RPMI7951 (cell line): ENCODE measurements at regions not wholly inside any gene's neighbourhood (a gene's known extent, or its start where the extent isn't known, plus 50 kb on each side); places are given as distances from the start of the nearest gene placed in this dataset.

ENCODE experiments used
- DNase-seq: peaks from one replicate; pipeline ENCODE4 v3.0.0-alpha.2; 2012; ENCODE audit warnings: low read depth

DNA sequence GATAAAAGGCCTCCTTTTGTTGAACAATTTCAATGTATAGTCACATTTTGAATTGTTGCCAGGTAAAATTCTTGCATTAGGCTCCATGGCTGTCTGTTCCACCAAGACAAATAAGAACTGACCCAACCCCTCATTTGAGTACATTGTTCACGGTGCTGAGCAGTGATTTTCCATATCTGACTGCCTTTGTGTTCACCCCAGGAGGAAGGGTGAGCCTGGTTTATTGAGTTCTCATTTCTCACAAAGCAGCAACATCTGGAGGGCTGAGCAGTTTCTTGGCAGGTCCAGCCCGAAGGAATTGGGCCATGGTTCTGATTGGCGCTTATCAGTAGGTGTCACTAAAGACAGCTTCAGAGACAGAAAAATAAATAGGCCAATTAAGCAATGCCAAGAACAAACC, 149.1 kb downstream of the BMP4 start:
- no peak for DNase-seq

DNA sequence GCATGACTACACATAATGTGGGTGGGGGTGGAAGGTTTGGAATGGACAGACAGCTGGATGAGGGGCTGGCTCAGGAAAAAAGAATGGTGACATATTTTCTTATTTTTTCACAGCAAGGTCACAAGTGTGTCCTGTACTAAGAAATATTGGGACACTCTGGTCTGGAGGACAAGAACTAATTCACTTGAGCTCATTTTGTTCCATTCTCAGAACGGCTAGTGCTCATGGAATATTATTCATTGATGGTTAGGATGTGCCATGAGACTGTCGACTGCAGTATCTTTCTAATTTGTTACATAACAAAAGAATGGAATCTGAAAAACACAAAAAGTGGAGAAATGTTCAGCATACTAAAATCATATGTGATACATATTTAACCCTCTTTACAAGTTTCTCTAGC, 149.5 kb downstream of the BMP4 start:
- no peak for DNase-seq

DNA sequence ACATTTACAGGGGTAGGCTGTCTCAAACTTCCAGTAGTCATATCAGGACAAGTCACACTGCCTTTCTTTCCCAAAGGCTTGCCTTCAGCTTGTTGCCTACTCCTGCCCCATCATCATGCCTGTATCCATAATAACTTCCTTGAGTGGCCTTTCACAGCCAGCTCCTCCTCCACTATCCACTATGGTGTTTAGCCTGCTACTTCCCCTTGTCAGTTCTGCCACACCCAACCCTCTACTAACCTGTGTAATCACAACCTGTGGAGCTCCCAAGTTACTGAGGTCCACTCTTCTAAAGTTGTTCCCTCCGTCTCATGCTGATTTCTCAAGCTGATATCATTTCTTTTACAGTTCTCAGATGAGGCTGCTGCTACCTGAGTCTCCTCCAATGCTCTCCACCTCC, 159.9 kb downstream of the BMP4 start:
- no peak for DNase-seq

DNA sequence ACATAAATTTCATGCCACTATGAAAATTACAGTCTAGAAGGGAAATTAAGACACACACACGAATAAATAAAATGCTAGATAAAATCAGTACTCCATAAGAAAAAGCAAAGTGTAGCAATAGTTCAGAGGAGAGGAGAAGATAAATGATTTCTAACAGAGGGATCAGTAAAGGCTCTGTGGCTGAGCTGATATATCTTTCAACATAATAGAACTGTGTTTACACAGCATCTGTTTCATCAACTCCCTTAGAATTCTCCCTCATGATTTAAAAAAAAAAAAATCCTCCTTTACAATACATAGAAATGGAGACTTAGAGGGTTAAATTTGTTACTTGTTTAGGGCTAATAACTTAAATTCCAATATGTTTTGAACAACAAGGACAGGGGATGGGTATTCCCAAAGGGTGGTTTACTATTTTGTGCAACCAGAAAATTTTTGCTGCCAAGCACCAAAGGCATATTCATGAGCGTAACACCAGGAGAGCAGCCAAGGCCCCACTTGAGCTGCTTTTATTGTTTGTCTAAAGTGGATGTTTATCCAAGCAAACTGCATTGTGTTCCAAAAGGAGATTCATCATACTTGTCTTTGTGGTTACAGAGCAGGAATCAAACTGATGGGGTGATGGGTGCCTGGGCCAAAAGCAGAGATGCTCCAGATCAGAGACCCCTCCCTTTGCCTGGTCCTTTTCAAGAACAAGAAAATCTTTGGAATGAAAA, 162.7 kb downstream of the BMP4 start:
- DNase-seq: no peak

DNA sequence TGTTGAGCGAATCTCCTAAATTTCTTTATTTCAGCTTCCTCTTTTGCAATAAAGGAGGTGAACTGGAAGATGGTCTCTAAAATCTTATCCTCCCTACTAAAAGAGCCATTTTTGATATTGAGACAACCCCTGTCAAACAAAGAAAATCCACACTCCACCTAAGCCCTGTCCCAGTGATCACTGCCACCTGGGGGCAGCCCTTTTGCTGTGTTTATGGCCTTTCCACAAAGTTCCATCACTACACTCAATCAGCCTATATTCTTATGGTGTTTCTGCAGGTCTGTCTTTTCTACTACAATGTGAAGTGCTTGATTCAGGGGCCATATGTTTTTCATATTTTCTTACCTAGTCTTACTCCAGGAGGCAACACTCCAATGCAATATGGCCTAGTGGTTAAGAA, 163.7 kb downstream of the BMP4 start:
- peak; percentile 10 for DNase-seq

DNA sequence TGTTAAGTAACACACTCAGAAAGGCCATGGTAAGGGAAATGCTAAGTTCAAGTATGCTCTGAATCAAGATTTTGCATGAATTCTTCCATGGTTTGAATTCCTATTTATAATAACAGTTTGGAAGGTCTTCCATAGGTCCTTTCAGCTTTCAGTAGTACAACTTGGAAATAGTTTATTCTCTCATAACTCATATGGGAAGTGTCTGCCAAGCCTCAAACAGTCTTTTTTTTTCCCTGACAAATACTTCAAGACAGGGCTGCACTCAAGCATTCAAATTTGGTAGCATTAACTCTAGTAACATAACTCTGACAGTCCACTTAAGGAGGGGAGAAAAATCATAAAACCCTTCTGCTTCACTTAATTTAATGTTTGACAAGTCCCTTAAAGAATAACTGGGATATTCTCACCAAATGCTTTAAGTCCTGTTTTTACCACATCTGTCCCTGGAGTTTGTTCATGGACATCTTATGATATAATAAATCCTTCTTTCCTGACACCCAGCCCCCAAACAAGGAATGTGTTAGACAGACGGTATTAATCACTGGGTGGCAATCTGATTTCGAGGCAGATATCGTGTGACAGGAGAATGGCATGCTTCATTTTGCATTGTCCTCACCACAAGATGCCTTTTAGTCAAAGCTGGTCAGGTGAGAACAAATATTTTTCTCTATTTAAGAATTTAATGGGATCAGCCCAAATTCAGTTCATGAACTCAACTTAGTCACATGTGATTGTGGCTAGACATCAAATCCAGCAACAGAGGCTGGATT, 165.7 kb downstream of the BMP4 start:
- DNase-seq: no peak

DNA sequence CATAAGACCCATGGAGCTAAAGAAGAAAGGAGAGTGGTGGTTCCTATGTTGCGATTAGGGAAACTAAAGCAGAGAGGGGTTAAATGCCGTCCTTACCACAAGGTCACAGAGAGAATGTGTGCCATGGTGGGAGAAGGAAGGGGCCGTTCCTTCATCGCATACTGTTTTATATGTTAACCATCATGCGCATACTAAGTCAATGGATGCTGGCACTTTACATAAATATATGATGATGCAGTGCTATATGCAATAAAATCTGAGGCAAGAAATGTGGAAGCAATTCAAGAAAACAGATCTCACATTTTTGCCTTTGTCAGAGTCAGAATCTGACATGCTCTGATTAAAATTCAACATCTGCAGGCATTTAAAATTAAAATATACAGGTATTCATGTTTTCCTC, 168.1 kb downstream of the BMP4 start:
- DNase-seq: no peak

DNA sequence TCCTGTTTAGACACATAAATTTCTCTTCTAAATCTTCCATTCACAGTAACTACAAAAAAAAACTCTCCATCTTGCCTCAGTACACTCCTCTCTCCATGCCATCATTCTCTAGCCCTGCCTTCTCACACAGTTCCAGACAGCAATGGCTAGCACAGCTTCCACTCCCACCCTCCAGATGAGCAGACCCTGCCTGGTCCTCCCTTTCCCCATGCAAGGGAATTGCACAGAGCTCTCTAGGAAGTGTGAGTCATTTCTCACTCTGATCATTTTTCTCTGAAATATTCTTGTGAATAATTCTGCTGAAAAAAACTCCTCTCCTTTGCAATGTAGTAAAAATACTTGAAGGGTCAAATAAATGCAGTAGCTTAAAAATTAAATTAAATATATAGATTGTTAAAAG, 170.6 kb downstream of the BMP4 start:
- DNase-seq: no peak

DNA sequence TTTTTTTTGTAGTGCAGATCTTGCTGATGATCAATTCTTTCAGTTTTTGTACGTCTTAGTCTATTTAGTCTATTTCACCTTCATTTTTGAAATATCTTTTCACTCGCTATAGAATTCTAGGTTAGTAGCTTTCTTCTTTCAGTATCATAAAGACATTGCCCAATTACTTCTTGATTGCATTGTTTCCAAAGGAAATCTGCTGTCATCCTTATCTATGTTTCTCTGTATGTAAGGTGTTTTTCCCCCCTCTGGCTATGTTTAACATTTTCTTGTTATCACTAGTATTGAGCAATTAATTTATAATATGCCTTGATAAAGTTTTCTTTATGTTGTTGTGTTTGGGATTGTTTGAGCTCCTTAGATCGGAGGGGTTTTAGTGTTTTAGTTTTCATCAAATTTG, 171.9 kb downstream of the BMP4 start:
- no peak for DNase-seq

DNA sequence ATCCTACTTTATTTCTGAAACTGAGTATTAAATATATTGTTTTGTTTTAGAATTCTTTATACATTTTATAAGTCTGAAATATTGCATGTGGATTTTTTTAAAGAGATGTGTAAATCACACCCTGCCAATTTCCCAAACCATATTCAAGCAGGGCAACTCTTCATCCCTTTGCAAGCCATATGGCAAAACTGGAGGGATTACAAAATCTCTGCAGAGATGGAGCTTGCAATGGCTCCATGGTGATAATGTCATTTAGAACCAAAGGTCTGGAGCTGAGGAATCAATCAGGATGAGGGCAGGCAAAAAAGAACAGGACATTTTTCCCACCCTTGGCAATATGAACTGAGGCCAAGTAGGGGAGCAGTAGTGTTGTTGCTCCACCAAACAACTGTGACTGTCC, 173.4 kb downstream of the BMP4 start:
- DNase-seq: no peak

DNA sequence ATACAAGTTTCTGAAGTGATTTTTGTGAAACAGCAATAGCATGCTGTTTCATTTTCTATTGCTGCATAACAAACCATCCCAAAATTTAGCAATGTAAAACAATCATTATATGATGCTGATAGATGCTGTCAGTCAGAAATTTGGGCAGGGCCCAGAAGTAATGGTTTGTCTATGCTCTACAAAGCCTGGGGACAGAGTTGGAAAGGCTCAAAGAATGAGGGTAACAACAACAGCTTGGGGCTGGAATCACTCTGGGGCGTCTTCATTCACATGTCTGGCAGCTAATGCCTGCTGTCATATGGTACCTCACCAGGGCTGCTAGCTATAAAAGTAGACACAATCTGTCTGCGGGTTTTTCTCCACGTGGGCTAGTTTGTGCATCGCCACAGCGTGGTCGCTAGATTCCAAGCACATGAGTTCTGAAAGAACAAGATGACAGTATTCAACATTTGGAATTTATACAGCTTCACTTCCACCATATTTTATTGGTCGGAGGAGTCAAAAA, 176.5 kb downstream of the BMP4 start:
- DNase-seq: no peak

DNA sequence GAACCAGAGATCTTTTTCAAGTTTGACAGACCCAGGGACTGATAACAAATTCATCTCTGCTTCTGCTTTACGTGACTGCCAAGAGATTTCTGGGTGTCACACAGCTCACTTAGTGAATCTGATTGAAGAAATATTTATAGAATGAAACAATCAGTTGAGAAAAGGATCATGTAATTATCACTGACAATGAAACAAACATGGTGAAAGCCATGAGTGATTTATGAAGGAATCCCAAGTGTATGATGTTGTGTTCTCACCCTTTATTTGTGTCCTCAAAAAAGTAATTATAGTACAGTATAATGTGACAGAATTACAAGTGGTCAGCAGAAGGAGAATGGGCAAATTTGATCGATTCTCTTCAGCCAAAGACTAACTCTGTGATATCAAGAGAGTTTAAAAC, 177.3 kb downstream of the BMP4 start:
- DNase-seq: no peak

DNA sequence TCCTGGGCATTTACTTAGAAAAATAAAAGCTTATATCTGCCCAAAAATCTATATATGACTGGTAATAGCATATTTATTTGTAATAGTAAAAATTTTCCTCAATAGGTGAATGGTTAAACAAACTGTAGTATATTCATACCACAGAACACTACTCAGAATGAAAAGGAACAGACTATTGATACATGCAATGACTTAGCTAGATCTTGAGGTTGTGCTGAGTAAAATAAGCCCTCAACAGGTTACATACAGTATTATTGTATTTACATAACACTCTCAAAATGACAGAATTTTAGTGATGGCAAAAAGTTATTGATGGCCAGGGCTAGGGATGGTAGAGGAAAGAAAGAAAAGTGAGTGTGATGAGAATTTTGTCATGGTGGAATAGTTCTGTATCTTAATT, 178.4 kb downstream of the BMP4 start:
- DNase-seq: no peak

DNA sequence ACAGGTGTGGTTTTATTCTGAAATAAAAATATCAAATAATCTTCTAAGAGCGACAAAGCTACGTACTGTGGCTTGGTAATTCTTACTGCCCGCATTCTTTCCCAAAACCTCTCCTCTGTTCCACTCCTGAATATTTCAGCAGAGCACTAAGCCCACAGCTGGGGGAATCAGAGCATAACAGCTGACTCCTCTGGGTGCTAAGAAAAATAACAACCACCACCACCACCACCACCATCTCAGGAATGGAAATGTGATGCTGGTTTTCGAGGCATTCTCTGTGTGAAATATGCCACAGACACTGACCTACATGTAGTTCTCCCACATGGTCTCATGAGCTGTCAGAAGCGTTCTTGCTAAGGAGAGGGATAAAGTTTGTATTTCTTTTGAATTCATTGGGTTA, 183.7 kb downstream of the BMP4 start:
- DNase-seq: no peak

DNA sequence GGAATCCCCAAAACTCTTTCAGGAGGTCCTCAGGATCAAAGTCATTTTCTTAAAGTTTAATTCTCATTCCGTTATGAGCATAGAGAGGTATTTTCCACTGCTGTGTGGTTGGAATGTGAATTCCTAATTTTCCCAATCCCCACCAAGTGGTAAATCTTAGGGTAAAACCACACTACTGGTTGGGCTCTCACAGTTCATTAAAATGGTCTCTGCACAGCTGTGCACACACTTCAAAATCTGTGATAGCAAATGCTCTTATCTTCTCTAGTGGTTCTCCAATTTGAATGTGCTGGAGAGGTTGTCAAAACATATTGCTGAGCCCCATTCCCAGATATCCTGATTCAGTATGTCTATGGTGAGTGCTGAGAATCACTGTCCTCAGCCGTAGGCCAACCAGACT, 189.1 kb downstream of the BMP4 start:
- DNase-seq: no peak

DNA sequence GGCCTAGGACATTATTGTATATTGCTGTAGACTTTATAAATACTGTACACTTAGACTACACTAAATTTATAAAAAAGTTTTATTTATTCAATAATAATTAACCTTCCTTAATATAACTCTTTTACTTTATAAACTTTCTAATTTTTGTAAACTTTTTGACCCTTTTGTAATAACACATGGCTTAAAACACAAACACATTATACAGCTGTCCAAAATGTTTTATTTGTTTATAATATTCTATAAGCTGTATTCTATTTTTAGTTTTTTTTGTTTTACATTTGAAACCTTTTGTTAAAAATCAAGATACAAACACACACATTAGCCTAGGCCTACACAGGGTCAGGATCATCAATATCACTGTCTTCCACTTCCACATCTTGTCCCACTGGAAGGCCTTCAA, 190.0 kb downstream of the BMP4 start:
- DNase-seq: no peak

DNA sequence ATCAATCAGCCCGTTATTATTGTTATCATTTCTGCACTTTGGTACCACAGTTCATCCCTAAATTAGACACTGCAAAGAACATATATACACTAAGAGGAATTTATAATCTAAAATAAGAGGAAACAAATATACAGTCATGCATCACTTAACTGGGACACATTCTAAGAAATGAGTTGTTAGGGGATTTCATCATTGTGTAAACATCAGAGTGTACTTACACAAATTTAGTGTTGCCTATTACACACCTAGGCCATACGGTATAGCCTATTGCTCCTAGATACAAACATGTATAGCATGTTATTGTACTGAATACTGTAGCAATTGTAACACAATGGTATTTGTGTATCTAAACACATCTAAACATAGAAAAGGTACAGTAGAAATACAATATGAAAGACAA, 190.5 kb downstream of the BMP4 start:
- DNase-seq: no peak

DNA sequence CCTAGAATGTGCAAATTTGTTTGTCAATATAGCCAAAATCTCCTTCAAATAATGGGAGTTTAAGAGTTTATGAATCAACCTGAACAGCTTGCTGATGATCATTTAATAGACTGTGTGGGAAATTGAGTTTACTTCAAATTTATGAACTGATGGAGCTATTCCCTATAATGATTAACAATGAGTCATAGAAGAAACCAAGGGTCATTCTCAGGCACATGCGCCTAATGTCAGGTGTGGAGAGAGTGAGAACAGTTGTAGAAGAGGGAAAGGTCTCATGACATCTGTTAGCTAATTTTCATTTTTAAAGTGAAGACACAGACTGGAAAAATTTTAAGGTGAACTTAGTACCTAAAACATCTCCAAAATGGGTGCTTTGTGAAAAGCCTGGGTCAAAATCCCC, 191.8 kb downstream of the BMP4 start:
- DNase-seq: no peak

DNA sequence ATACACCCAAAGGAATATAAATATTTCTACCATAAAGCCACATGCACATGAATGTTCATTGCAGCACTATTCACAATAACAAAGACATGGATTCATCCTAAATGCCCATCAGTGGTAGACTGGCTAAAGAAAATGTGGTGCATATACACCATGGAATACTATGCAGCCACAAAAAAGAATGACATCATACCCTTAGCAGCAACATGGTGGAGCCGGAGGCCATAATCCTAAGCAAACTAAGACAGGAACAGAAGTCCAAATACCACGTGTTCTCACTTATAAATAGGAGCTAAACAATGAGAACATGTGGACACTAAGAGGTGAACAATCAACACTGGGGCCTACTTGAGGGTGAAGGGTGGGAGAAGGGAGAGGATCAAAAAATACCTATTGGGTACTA, 198.5 kb downstream of the BMP4 start:
- DNase-seq: no peak

DNA sequence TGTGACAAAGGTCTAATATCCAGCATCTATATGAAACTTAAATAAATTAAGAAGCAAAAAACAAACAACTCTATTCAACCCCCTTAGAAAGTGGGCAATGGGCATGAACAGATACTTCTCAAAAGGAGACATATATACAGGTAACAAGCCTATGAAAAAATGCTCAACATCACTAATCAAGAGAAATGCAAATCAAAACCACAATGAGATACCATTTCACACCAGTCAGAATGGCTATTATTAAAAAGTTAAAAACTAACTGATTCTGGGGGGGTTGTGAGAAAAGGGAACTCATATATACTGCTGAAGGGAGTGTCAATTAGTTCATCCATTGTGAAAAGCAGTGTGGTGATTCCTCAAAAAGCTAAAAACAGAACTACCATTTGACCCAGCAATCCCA, 198.9 kb downstream of the BMP4 start:
- no peak for DNase-seq

DNA sequence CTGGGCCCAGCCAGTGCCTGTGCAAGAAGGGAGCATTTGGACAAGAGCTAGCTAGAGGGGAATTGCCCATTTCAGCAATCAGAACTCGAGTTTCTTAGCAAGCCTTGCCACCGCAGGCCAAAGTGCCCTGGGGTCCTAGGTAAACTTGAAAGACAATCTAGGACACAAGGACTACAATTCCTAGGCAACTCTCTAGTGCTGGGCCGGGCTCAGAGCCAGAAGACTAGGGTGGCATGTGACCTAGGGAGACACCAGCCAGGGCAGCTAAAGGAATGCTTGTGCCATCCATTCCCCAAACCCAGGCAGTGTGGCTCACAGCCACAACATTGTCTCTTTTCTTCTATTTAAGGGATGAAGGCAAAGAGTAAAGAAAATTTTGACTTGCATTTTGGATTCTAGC, 205.0 kb downstream of the BMP4 start:
- DNase-seq: no peak

DNA sequence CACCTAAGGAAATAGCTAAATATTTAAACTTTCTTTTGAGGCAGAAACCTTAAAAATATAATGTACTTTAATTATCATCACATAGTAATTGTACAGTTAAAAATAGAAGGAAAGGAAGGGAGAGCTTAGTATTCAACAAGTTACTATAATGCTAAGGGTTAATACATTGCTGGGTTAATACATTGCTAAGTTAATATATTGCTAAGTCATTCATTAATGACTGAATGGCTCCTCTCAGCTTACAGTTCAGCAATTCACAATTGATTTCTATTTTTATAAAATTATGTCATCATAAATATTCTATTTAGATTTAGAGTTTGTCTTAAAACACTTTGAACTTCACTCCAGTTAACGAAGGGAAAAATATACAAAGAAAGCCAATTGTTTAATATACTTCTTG, 207.9 kb downstream of the BMP4 start:
- DNase-seq: no peak

DNA sequence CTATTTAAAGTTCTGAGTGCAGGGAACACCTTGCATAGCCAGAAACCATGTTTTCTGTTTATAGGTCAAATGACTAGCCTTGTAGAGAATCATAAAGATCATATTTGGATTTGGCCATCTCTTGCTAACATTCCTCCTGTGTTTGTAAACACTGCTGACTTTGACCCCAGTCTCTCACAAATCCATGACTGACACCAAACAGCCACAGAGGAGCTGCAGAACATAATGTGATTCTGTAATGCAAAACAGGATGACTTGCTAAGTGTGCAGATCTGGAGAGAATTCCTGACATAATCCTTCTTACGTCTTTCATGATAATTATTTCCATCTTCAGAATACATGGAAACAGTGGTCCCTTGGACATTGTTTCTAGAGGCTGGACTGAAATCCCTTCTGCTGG, 211.8 kb downstream of the BMP4 start:
- DNase-seq: no peak

DNA sequence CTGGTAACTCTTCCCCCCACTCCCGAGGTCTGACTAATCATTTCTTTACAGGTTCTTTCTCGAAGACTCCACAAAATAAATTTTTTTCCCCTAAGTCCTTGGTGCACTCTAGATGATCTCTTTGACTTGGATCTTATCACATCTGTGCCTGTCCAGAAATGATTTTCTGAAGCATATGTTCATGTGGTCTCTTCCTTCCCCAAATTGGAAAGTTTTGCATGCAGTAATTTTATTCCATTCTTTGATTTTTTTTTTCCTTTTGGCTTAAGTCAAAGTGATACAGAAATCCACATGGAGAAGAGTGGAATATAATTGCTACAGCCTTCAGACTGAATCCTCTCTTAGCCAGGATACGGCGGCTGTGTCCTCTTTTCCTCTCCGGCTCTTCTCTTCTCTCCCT, 213.3 kb downstream of the BMP4 start:
- no peak for DNase-seq
